HG03175 (cell line): ENCODE measurements at regions not wholly inside any gene's neighbourhood (a gene's known extent, or its start where the extent isn't known, plus 50 kb on each side); places are given as distances from the start of the nearest gene placed in this dataset.
"Not testable (repeated sequence)": the region's sequence is repeated elsewhere in the genome, so short reads cannot be mapped to it uniquely, and the experiment has no call there.

Experiments
- ATAC-seq: cut with Tn5 transposase; IDR thresholded peaks from one replicate; pipeline ENCODE4 v1.9.1; 2021; ENCODE audit warnings: mild to moderate bottlenecking, moderate library complexity; ENCODE audit not compliant: unreplicated experiment

- ATAC-seq: no peak
These were observed 457.2 kb downstream of the AEBP2 start for GRCh38 chr12:19896534-19896933.

GRCh38 chr12:19897900-19898408 is 458.7 kb downstream of the AEBP2 start:
- no peak for ATAC-seq

GRCh38 chr12:19901841-19902240 is 462.5 kb downstream of the AEBP2 start:
- no peak for ATAC-seq

GRCh38 chr12:19904819-19905218 is 463.5 kb upstream of the PDE3A start:
- ATAC-seq: no peak

- no peak for ATAC-seq
These were observed 459.5 kb upstream of the PDE3A start for GRCh38 chr12:19908830-19909229.

- ATAC-seq: no peak
These were observed 458.9 kb upstream of the PDE3A start for GRCh38 chr12:19909418-19909817.

GRCh38 chr12:19910681-19911080 is 457.7 kb upstream of the PDE3A start:
- no peak for ATAC-seq

GRCh38 chr12:19912991-19913390 is 455.3 kb upstream of the PDE3A start:
- ATAC-seq: no peak

GRCh38 chr12:19915392-19916195 is 452.7 kb upstream of the PDE3A start:
- no peak for ATAC-seq

- ATAC-seq: no peak
These were observed 452.1 kb upstream of the PDE3A start for GRCh38 chr12:19916196-19916753.

- ATAC-seq: no peak
These were observed 451.4 kb upstream of the PDE3A start for GRCh38 chr12:19916974-19917373.

- ATAC-seq: not testable (repeated sequence)
These were observed 446.6 kb upstream of the PDE3A start for GRCh38 chr12:19921716-19922115.

- ATAC-seq: no peak
These were observed 445.6 kb upstream of the PDE3A start for GRCh38 chr12:19922717-19923116.

- ATAC-seq: no peak
These were observed 444.0 kb upstream of the PDE3A start for GRCh38 chr12:19924360-19924759.

- no peak for ATAC-seq
These were observed 442.5 kb upstream of the PDE3A start for GRCh38 chr12:19925841-19926240.

GRCh38 chr12:19926266-19926665 is 442.1 kb upstream of the PDE3A start:
- ATAC-seq: no peak

- no peak for ATAC-seq
These were observed 440.7 kb upstream of the PDE3A start for GRCh38 chr12:19927661-19928060.

GRCh38 chr12:19932413-19932812 is 435.9 kb upstream of the PDE3A start:
- ATAC-seq: no peak

- no peak for ATAC-seq
These were observed 434.4 kb upstream of the PDE3A start for GRCh38 chr12:19933924-19934323.

GRCh38 chr12:19937161-19937560 is 431.2 kb upstream of the PDE3A start:
- ATAC-seq: no peak

GRCh38 chr12:19938031-19938430 is 430.3 kb upstream of the PDE3A start:
- no peak for ATAC-seq

GRCh38 chr12:19938491-19938890 is 429.8 kb upstream of the PDE3A start:
- no peak for ATAC-seq
